CD1c-positive myeloid dendritic cell (primary cell): ENCODE measurements at regions not wholly inside any gene's neighbourhood (a gene's known extent, or its start where the extent isn't known, plus 50 kb on each side); places are given as distances from the start of the nearest gene placed in this dataset.

Experiments
- DNase-seq: peaks from one replicate; pipeline ENCODE4 v3.0.0-alpha.2; 2016; ENCODE audit errors: extremely low spot score

DNA sequence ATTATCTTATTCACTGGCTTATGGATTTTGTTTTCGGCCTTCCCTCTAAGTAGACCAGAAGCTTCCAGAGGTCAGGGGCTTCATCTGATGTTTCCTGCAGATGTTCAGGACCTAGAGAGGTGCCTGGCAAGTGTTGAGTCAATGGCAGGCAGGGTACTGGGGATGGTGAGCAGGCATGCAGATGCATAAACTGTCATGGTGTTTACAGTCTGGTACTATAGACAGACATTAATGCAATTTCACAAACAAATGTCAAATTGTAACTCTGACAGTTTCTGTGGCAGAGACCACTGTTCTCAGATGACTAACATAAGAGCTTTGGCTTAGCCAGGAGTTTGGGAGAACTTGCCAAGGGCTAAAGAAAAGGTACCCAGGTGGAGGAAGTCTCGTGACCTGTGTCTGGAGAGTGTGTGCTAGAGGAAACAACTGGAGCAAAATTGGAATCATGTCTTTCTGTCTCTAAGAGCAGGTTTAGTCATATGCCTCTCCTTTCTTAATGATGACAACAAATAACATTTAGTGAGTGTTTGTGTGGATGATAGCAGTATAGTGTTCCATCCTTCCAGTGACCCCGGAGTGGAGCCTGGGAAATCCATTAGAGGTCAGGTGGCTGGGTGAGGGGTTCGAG is 53.7 kb upstream of the TRAK1 start:
- DNase-seq: no peak

- DNase-seq: no peak
Measured at GRCh38 chr3:42036483-42036823, 54.7 kb upstream of the TRAK1 start.

GRCh38 chr3:42035816-42036482 is 55.2 kb upstream of the TRAK1 start:
- no peak for DNase-seq

DNA sequence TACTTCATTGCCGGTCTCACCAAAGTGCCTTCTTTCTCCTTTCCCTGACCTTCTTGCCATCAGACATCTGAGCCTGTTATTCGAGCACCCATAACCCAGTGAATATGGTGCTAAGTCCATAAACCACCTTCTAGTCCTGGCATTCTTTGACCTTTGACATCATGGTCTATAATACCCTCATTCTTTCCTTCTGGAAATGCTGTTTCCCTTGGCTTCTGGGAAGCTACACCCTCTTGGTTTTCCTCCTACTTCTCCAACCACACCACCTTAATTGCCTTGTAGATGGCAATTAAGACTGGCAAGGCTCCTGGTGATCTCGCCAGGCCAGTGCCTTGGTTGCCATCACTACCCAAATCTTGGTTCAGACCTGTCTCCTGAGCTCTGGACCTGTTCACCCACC is 56.1 kb upstream of the TRAK1 start:
- DNase-seq: no peak

- DNase-seq: no peak
Measured at GRCh38 chr3:42033741-42034140, 57.4 kb upstream of the TRAK1 start.

DNA sequence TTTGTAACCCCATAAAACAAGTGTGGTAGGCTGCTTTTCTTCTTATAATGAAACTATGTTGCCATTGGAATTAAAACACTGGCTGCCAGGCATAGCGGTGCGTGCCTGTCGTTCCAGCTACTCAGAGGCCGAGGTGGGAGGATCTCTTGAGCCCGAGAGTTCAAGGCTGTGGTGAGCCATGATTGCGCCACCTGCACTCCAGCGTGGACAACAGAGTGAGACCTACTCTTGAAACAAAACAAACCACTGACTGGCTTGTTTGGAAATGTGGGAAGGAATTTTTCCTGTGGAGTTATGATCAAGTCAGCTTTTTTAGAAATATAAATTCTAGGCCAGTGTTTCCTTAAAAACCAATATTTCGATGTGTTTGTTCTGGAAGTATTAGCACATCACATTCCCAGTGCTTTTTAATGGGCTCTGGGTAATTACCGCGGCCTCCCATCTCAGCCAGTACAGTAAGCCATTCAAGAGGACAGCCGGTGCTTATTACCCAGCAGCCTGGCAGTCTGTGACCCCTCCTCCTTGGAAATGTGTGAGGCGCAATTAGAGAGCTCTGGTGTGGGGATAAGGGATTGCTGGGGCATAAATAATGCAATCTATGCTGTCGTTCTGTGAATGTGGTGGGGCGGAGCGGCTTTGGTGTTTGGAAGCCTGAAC is 58.3 kb upstream of the TRAK1 start:
- DNase-seq: peak; percentile 51

- DNase-seq: no peak
Measured at GRCh38 chr3:42031808-42032480, 59.2 kb upstream of the TRAK1 start.

- no peak for DNase-seq
Measured at GRCh38 chr3:42028474-42028873, 62.7 kb upstream of the TRAK1 start.

DNA sequence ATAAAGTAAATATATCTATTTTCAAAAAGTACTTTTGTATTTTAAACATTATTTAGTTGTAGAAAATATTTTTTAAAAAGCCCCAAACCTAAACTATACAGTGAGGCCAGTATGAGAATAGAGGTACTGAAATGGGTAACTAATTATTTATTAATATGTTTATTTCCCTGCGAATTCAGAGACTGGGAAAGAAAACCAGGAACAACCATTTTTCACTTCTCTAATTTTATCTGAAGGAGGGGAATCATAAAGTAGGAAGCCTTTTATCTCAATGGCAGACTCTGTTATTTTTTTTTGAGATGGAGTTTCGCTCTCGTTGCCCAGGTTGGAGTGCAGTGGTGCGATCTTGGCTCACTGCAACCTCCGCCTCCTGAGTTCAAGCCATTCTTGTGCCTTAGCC is 63.6 kb upstream of the TRAK1 start:
- peak; percentile 76 for DNase-seq

DNA sequence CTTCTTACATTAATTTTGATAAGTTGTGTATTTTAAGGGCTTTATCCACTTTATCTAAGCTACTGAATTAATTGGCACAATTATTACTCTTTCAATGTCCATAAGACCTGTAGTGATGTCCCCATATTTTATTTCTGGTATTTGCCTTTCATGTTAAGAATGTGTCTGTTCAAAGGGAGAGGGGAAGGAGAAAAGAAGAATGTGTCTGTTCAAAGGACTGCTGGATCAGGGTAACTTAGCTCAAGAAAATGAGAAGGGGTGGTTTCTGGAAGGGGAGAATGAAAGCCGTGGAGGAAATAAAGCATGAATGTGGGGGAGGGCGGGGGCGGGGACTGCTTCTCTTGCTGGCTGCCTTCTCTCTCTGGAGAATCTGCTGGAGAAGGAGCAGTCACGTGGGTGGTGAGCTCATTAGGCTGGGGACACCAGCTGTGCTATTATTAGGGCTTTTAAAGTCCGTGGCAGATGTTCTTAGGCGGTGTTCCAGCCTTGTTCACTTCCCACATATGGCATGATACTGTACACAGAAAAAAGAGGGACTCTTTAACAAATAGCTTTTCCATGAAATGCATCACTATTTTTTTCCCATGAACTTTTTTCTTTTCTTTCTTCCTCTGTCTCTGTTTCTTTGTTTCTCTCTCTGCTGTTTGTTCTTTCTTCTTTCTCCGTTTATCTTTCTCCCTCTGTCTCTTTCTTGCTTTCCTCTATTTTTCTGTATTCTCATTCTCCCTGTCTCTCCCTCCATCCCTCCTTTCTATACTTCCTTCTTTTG is 63.7 kb upstream of the ULK4 start:
- DNase-seq: peak; percentile 92

DNA sequence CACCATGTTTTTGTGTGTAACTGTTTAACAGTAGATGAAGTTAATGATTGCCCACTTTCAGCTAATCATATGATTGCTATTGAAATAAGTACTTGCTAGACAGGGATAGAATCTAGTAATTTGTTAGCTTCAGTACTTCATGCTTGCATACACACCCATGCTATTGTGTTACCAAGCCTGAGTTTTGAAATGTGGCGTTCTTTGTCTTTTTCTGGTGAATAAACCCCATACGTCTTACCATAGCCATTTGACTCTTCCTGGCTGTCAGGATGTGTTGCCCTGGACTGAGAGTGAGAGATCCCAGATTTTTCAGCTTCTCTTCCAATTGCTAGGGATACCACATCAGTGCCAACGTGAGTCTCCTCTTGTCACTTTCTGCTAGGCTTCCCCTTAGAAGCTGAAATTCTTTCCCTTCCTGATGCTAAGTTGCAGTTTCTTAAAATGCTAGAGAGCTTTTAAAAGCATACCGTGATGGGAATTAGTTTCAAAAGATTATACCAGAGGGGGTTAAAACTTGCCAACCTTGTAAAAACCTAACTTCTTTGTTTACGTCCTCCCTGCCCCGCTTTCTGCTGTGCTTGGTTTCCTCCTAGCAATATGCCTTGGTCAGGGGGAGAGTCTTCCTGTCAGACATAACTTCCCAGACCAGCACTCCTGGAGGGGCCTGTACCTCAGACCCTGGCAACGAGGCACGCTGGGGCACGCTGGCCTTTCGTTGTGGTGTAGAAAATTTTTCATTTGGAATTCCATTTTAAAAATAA is 62.9 kb upstream of the ULK4 start:
- peak; percentile 35 for DNase-seq

- DNase-seq: no peak
Measured at GRCh38 chr3:42023380-42023779, 61.5 kb upstream of the ULK4 start.

DNA sequence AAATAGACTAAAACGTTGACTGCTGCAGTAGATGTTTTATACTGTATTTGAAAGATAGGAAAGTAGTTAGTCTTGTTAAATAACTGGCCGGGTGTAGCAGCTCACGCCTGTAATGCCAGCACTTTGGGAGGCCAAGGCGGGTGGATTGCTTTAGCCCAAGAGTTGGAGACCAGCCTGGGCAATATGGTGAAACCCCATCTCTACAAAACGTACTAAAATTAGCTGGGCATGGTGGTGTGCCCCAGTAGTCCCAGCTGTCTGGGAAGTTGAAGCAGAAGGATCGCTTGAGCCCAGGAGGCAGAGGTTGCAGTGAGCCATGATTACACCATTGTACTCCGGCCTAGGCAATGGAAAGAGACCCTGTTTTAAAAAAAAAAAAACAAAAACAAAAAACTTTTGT is 60.5 kb upstream of the ULK4 start:
- DNase-seq: no peak

- no peak for DNase-seq
Measured at GRCh38 chr3:42020684-42021307, 58.9 kb upstream of the ULK4 start.

- DNase-seq: no peak
Measured at GRCh38 chr3:42019953-42020260, 58.0 kb upstream of the ULK4 start.

DNA sequence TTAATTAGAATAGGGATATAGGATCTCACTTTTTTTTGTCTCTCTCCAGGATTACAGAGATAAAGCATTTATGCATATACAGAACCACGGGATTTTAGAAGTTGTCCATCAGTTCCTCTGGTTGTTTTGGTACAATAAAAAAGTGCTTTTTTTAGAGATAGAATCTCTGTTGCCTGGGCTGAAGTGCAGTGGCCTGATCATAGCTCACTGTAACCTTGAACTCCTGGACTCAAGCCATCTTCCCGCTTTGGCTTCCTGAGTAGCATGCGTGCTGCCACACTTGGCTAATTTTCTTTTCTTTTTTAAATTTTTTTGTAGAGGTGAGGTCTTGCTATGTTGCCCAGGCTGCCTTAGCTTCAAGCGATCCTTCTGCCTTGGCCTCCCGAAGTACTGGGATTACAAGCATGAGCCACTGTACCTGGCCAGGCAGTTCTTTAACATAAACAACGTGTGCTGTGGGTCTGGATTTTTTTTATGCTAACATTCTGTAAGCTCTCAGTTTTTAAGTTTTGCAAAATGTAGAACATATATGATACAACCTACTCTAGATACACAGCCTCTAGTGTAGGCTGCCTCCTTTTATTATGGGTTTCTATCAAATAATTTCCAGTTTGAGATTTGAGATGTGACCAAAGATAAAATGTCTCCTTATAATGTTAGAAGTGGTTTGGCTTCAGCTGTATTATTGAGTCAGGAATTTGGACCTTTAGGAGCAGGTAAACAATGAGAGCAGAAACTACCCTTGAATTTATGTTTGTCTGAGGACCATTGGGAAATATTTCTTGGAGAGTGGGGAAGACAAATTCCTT is 57.4 kb upstream of the ULK4 start:
- DNase-seq: no peak

DNA sequence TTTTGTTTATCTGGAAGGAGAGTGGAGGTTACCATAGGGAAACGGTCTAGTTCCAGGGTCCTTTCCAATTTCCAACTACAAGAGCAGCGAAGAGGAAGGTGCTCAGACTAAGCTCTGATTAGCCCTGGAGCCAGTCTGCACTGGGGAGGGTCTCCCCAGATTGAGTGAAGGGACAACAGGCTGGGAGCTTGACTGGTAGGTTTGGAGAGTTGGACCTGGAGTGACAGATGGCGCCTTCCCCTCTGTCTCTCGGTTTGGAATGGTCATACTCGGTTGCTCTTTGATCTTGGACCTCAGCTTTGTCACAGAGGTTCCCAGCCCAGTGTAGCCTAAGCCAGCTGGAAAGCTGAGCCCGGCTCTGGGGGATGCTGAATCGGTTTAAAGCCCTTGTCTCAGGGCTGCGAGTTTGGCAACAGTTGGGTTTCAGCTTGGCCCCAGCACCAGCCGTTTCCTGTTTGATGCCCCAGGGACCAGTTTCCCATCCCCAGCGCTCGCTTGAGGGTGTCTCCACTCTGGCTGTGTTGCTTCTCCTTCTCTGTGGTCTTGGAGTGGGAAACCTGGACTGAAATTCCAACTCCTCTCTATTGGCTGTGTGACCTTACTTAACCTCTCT is 53.1 kb upstream of the ULK4 start:
- peak; percentile 56 for DNase-seq

- peak; percentile 58 for DNase-seq
Measured at GRCh38 chr3:42014458-42014920, 52.6 kb upstream of the ULK4 start.

GRCh38 chr3:42013691-42014457 is 52.0 kb upstream of the ULK4 start:
- DNase-seq: peak; percentile 58
